Keratinocyte (primary cell): ENCODE measurements at regions not wholly inside any gene's neighbourhood (a gene's known extent, or its start where the extent isn't known, plus 50 kb on each side); places are given as distances from the start of the nearest gene placed in this dataset.

Experiments
- DNase-seq: peaks from one replicate; pipeline ENCODE4 v3.0.0-alpha.2; 2011; ENCODE audit warnings: low read depth, missing footprints, low spot score
- FAIRE-seq: peaks from 2 replicates; lab custom pipeline; 2011; peaks lifted over from hg19 to GRCh38; lab: Jason Lieb, UNC
- H2AFZ ChIP-seq: 2 replicates; pipeline ENCODE4 v1.6.0; 2012; ENCODE audit warnings: low read length, control low read depth, inconsistent platforms; ENCODE audit not compliant: control insufficient read depth
- H3K27ac ChIP-seq: 2 replicates; pipeline ENCODE4 v1.5.1; 2011; ENCODE audit warnings: low read length; ENCODE audit not compliant: control insufficient read depth, insufficient read depth
- H3K27me3 ChIP-seq: 3 replicates; pipeline ENCODE4 v1.6.0; 2011; ENCODE audit warnings: low read length; ENCODE audit not compliant: control insufficient read depth, insufficient read depth; ENCODE audit errors: extremely low read depth
- H3K36me3 ChIP-seq, 2 experiments: 2 replicates in 1 of 2; 3 replicates in 1 of 2; pipeline ENCODE4 v1.5.1; 2011; ENCODE audit warnings: low read length in 2 of 2, mild to moderate bottlenecking in 1 of 2; ENCODE audit not compliant: control insufficient read depth in 2 of 2, insufficient read depth in 2 of 2; ENCODE audit errors: extremely low read depth in 1 of 2
- H3K4me1 ChIP-seq: 3 replicates; pipeline ENCODE4 v1.5.1; 2011; ENCODE audit warnings: low read length; ENCODE audit not compliant: control insufficient read depth, insufficient read depth; ENCODE audit errors: extremely low read depth
- H3K4me2 ChIP-seq: 3 replicates; pipeline ENCODE4 v1.6.0; 2011; ENCODE audit warnings: low read depth, low read length; ENCODE audit not compliant: control insufficient read depth, insufficient read depth; ENCODE audit errors: extremely low read depth
- H3K4me3 ChIP-seq, 3 experiments: fragments of 200-600 bp in 1 of 3; sonication (generic) in 1 of 3; 2 replicates in 2 of 3; 3 replicates in 1 of 3; pipeline ENCODE4 v1.5.1; 2011 to 2016; ENCODE audit warnings: low read length in 3 of 3, mild to moderate bottlenecking in 3 of 3, control low read depth in 2 of 3, inconsistent platforms in 1 of 3, low read depth in 1 of 3, mixed read lengths in 1 of 3, mixed run types in 1 of 3, moderate library complexity in 1 of 3; ENCODE audit not compliant: control insufficient read depth in 2 of 3, insufficient read depth in 2 of 3; ENCODE audit errors: extremely low read depth in 1 of 3
- H3K79me2 ChIP-seq: 2 replicates; pipeline ENCODE4 v1.6.0; 2012; ENCODE audit warnings: low read length; ENCODE audit not compliant: control insufficient read depth, insufficient read depth
- H3K9ac ChIP-seq: 3 replicates; pipeline ENCODE4 v1.6.0; 2011; ENCODE audit warnings: low read length; ENCODE audit not compliant: control insufficient read depth, insufficient read depth; ENCODE audit errors: extremely low read depth
- H3K9me1 ChIP-seq: 3 replicates; pipeline ENCODE4 v1.6.0; 2011; ENCODE audit warnings: low read length; ENCODE audit not compliant: control insufficient read depth, insufficient read depth; ENCODE audit errors: extremely low read depth
- H3K9me3 ChIP-seq: 2 replicates; pipeline ENCODE4 v1.5.1; 2012; ENCODE audit warnings: low read depth, low read length; ENCODE audit not compliant: control insufficient read depth
- H4K20me1 ChIP-seq: 3 replicates; pipeline ENCODE4 v1.6.0; 2011; ENCODE audit warnings: low read length; ENCODE audit not compliant: control insufficient read depth, insufficient read depth; ENCODE audit errors: extremely low read depth
- CTCF ChIP-seq, 3 experiments: IDR thresholded peaks in 1 of 3; conservative IDR thresholded peaks in 1 of 3; optimal IDR thresholded peaks in 1 of 3; 2 replicates in 2 of 3; 3 replicates in 1 of 3; pipeline versions ENCODE3 to v1.5.1; 2011; ENCODE audit warnings: low read length in 3 of 3, mild to moderate bottlenecking in 3 of 3, moderate library complexity in 2 of 3, control low read depth in 1 of 3, inconsistent platforms in 1 of 3; ENCODE audit not compliant: insufficient read depth in 2 of 3; ENCODE audit errors: extremely low read depth in 1 of 3
- EZH2 ChIP-seq: IDR thresholded peaks from one replicate; pipeline ENCODE4 v1.6.1; 2012; ENCODE audit warnings: inconsistent platforms, mild to moderate bottlenecking, low read length, moderate library complexity
- dilution Hi-C: fragments of 300-500 bp; cut with MboI; formaldehyde crosslinking; loops from one replicate; pipeline ENCODE4 v1.7.0; 2020; ENCODE audit warnings: low sequenced_read_pairs; ENCODE audit not compliant: extremely low pct_ligation_motif_present

GRCh38 chr14:85453401-85454225, 76.3 kb upstream of the FLRT2 start:
- H3K36me3 ChIP-seq = no peaks in the 10 kb centered on the region
- H3K79me2 ChIP-seq = no peaks in the 10 kb centered on the region
- H3K27me3 ChIP-seq = no peaks in the 10 kb centered on the region
- no peak for TF ChIP-seq EZH2
- no peak for TF ChIP-seq CTCF (optimal IDR thresholded peaks at IDR 0.05 in 1 of 3, IDR thresholded peaks at IDR 0.05 in 1 of 3, conservative IDR thresholded peaks at IDR 0.05 in 1 of 3; ENCODE audit: extremely low read depth in 1 of 3, insufficient read depth in 2 of 3, low read length in 3 of 3)
- no peak overlapping the region for H3K4me3 ChIP-seq
- no peak overlapping the region for H3K27ac ChIP-seq
- no peaks in the 10 kb centered on the region for H3K9me3 ChIP-seq
- no peaks in the 10 kb centered on the region for H3K9me1 ChIP-seq
- no peak overlapping the region for H3K9ac ChIP-seq
- no peaks in the 10 kb centered on the region for H3K4me1 ChIP-seq
- no peak overlapping the region for H3K4me2 ChIP-seq
- DNase-seq (no peak), FAIRE-seq (no peak)
- dilution Hi-C loops = no loop called here
- no peak overlapping the region for H2AFZ ChIP-seq
- no peaks in the 10 kb centered on the region for H4K20me1 ChIP-seq

GRCh38 chr14:85454226-85454813, 75.6 kb upstream of the FLRT2 start:
- H3K9me1 ChIP-seq = no peaks in the 10 kb centered on the region
- no peaks in the 10 kb centered on the region for H4K20me1 ChIP-seq
- no peak for FAIRE-seq
- H3K4me1 ChIP-seq = no peaks in the 10 kb centered on the region
- no peak overlapping the region for H3K4me3 ChIP-seq
- dilution Hi-C loops = no loop called here
- H2AFZ ChIP-seq = no peak overlapping the region
- H3K4me2 ChIP-seq = no peak overlapping the region
- DNase-seq = no peak
- no peaks in the 10 kb centered on the region for H3K27me3 ChIP-seq
- TF ChIP-seq CTCF (optimal IDR thresholded peaks at IDR 0.05 in 1 of 3, IDR thresholded peaks at IDR 0.05 in 1 of 3, conservative IDR thresholded peaks at IDR 0.05 in 1 of 3; ENCODE audit: extremely low read depth in 1 of 3, insufficient read depth in 2 of 3, low read length in 3 of 3) = no peak
- no peak for TF ChIP-seq EZH2
- H3K9ac ChIP-seq = no peak overlapping the region
- H3K27ac ChIP-seq = no peak overlapping the region
- H3K9me3 ChIP-seq = no peaks in the 10 kb centered on the region
- H3K36me3 ChIP-seq = no peaks in the 10 kb centered on the region
- no peaks in the 10 kb centered on the region for H3K79me2 ChIP-seq
